WTC11 (cell line): ENCODE measurements at regions not wholly inside any gene's neighbourhood (a gene's known extent, or its start where the extent isn't known, plus 50 kb on each side); places are given as distances from the start of the nearest gene placed in this dataset.

Experiments
- ATAC-seq: fragments of 200-7000 bp; cut with Tn5 transposase; 2 replicates; pipeline ENCODE4 v1.10.0; 2021; ENCODE audit warnings: mild to moderate bottlenecking, moderate library complexity
- CTCF ChIA-PET: fragments of 300-600 bp; sonication (Branson Sonifier 250); formaldehyde crosslinking; loops from one replicate; lab custom pipeline; 2021; ENCODE audit warnings: antibody characterized with exemption; lab: Charles Lee
- POLR2A ChIA-PET: fragments of 350-600 bp; sonication (Branson Sonifier 250); formaldehyde crosslinking; loops from one replicate; lab custom pipeline; 2021; ENCODE audit warnings: antibody characterized with exemption; lab: Charles Lee
- DNase-seq: peaks from one replicate; pipeline ENCODE4 v3.0.0; 2021; ENCODE audit warnings: low spot score
- H3K27ac Mint-ChIP-seq: 2 replicates; pipeline ENCODE4 v1.8.0; 2021; ENCODE audit warnings: mixed read lengths
- H3K27me3 Mint-ChIP-seq: 2 replicates; pipeline ENCODE4 v1.8.0; 2021; ENCODE audit warnings: low read depth, mild to moderate bottlenecking, moderate library complexity, mixed read lengths
- H3K36me3 Mint-ChIP-seq: 2 replicates; pipeline ENCODE4 v1.8.0; 2021; ENCODE audit warnings: mixed read lengths
- H3K4me1 Mint-ChIP-seq: 2 replicates; pipeline ENCODE4 v1.8.0; 2022; ENCODE audit warnings: mixed read lengths
- H3K4me3 Mint-ChIP-seq: 2 replicates; pipeline ENCODE4 v1.8.0; 2021; ENCODE audit warnings: mild to moderate bottlenecking, moderate library complexity, mixed read lengths
- H3K9me3 Mint-ChIP-seq: 2 replicates; pipeline ENCODE4 v1.8.0; 2021; ENCODE audit warnings: mixed read lengths
- ATF1 ChIP-seq: sonication (generic); formaldehyde crosslinking; IDR thresholded peaks from 2 replicates; pipeline ENCODE4 v1.8.1; 2023; ENCODE audit warnings: mild to moderate bottlenecking, moderate library complexity, missing genetic modification reagents
- NR1H2 ChIP-seq: sonication (generic); formaldehyde crosslinking; IDR thresholded peaks from 2 replicates; pipeline ENCODE4 v1.9.0; 2021; ENCODE audit warnings: mild to moderate bottlenecking, moderate library complexity, missing genetic modification reagents
- RELA ChIP-seq: sonication (generic); formaldehyde crosslinking; IDR thresholded peaks from 2 replicates; pipeline ENCODE4 v1.8.1; 2022; ENCODE audit warnings: missing genetic modification reagents, mild to moderate bottlenecking, borderline replicate concordance
- ZNF138 ChIP-seq: sonication (generic); formaldehyde crosslinking; conservative IDR thresholded peaks from 2 replicates; pipeline ENCODE4 v1.8.1; 2022; ENCODE audit warnings: mild to moderate bottlenecking, moderate library complexity, missing genetic modification reagents
- ZNF219 ChIP-seq: sonication (generic); formaldehyde crosslinking; IDR thresholded peaks from 2 replicates; pipeline ENCODE4 v1.8.0; 2023; ENCODE audit warnings: missing genetic modification reagents, mild to moderate bottlenecking, borderline replicate concordance
- ZNF263 ChIP-seq: sonication (generic); formaldehyde crosslinking; IDR thresholded peaks from 2 replicates; pipeline ENCODE4 v1.8.1; 2022; ENCODE audit warnings: low read depth, mild to moderate bottlenecking, moderate library complexity, missing genetic modification reagents
- TF ChIP-seq, protein P1 (sequence below): sonication (generic); formaldehyde crosslinking; IDR thresholded peaks from 2 replicates; pipeline ENCODE4 v1.8.1; 2022; ENCODE audit warnings: mild to moderate bottlenecking, missing genetic modification reagents, moderate library complexity, borderline replicate concordance
- TF ChIP-seq, protein P2 (sequence below): fragments of 250-450 bp; sonication (Bioruptor Pico); conservative IDR thresholded peaks from 2 replicates; pipeline ENCODE4 v1.9.0; 2021; ENCODE audit warnings: mild to moderate bottlenecking
- TF ChIP-seq, protein P3 (sequence below): sonication (generic); formaldehyde crosslinking; conservative IDR thresholded peaks from 2 replicates; pipeline ENCODE4 v1.8.1; 2023; ENCODE audit warnings: mild to moderate bottlenecking, low read depth, missing genetic modification reagents, moderate library complexity
- TF ChIP-seq, protein P4 (sequence below): sonication (generic); formaldehyde crosslinking; IDR thresholded peaks from 2 replicates; pipeline ENCODE4 v1.8.0; 2022; ENCODE audit warnings: mild to moderate bottlenecking, missing genetic modification reagents
- TF ChIP-seq, protein P5 (sequence below): sonication (generic); formaldehyde crosslinking; IDR thresholded peaks from 2 replicates; pipeline ENCODE4 v1.8.0; 2022; ENCODE audit warnings: mild to moderate bottlenecking, missing genetic modification reagents
- TF ChIP-seq, protein P6 (sequence below): sonication (generic); formaldehyde crosslinking; IDR thresholded peaks from 2 replicates; pipeline ENCODE4 v1.8.0; 2022; ENCODE audit warnings: mild to moderate bottlenecking, missing genetic modification reagents
- TF ChIP-seq, protein P7 (sequence below): fragments of 250-450 bp; sonication (Bioruptor Pico); IDR thresholded peaks from 2 replicates; pipeline ENCODE4 v2.1.2; 2022; ENCODE audit warnings: mild to moderate bottlenecking, moderate library complexity
- TF ChIP-seq, protein P8 (sequence below): sonication (generic); formaldehyde crosslinking; IDR thresholded peaks from 2 replicates; pipeline ENCODE4 v1.8.1; 2023; ENCODE audit warnings: mild to moderate bottlenecking, missing genetic modification reagents
- TF ChIP-seq, protein P9 (sequence below): sonication (generic); formaldehyde crosslinking; IDR thresholded peaks from 2 replicates; pipeline ENCODE4 v1.8.1; 2023; ENCODE audit warnings: mild to moderate bottlenecking, missing genetic modification reagents, moderate library complexity
- TF ChIP-seq, protein P10 (sequence below): sonication (generic); formaldehyde crosslinking; IDR thresholded peaks from 2 replicates; pipeline ENCODE4 v1.8.1; 2023; ENCODE audit warnings: mild to moderate bottlenecking, missing genetic modification reagents, borderline replicate concordance

DNA sequence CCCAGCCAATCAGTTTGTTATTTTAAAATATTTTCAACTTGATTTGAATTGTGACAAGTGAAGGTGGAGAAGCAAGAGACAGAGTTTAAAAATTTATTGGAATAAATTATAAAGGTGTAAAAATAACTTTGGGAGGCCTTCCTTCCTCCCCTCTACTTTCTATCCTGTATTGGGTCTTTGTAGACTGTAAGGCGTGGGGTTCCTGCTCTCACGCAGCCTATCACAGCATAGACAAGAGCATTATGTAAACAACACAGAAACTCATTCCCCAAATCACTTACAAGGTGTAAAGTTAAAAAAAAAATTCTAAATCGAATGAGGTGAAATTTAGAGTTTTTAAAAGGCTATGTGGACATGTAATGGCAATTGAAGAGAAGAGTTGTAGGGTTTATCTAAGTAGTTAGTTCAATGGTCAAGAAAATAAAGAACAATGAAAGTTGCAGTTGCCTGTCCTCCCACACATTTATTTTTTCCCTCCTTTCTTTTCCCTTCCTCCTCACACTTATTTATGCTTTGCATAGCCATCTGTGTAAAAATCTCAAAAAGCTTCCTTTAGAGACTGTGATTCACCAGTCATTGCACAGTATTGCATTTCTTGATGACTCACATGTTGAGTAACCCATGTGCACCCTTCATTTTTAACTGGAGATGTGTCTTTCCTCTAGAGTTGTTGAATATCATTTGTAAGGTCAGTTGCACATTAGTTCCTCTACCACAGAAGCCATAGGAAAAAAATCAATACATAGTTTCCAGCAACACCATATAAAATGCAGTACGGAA lies 242.2 kb downstream of the PTPRC start (continued):
- no peak for TF ChIP-seq NR1H2 (CRISPR knock-in tag)
- no peak for TF ChIP-seq ZNF219 (CRISPR knock-in tag)
- TF ChIP-seq, protein P1, sequence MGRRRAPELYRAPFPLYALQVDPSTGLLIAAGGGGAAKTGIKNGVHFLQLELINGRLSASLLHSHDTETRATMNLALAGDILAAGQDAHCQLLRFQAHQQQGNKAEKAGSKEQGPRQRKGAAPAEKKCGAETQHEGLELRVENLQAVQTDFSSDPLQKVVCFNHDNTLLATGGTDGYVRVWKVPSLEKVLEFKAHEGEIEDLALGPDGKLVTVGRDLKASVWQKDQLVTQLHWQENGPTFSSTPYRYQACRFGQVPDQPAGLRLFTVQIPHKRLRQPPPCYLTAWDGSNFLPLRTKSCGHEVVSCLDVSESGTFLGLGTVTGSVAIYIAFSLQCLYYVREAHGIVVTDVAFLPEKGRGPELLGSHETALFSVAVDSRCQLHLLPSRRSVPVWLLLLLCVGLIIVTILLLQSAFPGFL, result no peak
- TF ChIP-seq ZNF138 (CRISPR knock-in tag), result no peak
- TF ChIP-seq, protein P2, sequence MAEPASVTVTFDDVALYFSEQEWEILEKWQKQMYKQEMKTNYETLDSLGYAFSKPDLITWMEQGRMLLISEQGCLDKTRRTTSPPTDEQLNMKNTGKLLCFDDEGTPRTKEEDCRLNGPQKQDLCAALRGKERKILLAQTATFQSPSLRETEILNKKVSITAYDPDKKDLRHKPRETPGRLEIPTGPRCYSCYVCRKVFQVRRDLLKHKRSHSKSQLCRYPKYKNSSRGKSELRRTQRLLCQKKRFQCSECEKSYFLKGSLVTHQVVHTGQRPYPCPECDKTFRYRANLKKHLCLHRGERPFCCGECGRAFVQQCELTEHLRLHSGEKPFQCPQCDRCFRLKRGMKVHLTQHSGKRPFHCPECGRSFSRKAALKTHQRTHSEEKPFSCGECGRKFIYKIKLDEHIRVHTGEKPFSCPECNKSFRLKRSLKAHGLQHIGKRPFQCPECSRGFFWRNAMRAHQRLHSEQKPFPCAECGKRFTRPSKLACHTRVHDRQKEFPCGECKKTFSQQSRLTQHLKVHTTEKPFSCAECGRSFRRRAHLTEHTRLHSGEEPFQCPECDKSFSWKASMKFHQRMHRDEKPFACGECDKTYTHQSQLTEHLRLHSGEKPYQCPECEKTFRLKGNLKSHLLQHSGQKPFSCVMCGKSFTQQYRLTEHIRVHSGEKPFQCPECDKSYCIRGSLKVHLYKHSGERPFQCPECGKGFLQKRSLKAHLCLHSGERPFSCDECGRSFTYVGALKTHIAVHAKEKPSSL, result no peak
- TF ChIP-seq, protein P3, sequence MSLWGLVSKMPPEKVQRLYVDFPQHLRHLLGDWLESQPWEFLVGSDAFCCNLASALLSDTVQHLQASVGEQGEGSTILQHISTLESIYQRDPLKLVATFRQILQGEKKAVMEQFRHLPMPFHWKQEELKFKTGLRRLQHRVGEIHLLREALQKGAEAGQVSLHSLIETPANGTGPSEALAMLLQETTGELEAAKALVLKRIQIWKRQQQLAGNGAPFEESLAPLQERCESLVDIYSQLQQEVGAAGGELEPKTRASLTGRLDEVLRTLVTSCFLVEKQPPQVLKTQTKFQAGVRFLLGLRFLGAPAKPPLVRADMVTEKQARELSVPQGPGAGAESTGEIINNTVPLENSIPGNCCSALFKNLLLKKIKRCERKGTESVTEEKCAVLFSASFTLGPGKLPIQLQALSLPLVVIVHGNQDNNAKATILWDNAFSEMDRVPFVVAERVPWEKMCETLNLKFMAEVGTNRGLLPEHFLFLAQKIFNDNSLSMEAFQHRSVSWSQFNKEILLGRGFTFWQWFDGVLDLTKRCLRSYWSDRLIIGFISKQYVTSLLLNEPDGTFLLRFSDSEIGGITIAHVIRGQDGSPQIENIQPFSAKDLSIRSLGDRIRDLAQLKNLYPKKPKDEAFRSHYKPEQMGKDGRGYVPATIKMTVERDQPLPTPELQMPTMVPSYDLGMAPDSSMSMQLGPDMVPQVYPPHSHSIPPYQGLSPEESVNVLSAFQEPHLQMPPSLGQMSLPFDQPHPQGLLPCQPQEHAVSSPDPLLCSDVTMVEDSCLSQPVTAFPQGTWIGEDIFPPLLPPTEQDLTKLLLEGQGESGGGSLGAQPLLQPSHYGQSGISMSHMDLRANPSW (CRISPR knock-in tag), result no peak
- TF ChIP-seq, protein P4, sequence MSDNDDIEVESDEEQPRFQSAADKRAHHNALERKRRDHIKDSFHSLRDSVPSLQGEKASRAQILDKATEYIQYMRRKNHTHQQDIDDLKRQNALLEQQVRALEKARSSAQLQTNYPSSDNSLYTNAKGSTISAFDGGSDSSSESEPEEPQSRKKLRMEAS, result no peak
- no peak for TF ChIP-seq ZNF263 (CRISPR knock-in tag)
- TF ChIP-seq, protein P5, sequence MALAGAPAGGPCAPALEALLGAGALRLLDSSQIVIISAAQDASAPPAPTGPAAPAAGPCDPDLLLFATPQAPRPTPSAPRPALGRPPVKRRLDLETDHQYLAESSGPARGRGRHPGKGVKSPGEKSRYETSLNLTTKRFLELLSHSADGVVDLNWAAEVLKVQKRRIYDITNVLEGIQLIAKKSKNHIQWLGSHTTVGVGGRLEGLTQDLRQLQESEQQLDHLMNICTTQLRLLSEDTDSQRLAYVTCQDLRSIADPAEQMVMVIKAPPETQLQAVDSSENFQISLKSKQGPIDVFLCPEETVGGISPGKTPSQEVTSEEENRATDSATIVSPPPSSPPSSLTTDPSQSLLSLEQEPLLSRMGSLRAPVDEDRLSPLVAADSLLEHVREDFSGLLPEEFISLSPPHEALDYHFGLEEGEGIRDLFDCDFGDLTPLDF, result no peak

DNA sequence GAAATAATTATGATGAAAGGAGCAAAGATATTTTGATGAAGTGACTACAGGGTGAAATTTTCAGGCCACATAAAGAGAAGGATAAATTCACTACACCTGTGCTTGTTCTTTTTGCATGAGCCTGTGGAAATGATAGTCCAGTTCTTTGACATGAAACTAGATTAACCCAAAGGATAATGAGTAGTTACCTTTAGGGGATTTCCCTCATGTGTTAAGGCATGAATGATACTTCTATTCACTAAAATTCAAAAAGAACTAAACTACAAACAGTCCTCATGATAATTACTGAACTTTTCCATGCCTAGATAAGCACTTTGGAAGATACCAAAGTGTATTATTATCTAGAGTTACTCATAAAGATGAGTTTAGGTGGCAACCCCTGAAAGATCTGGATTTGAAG lies 244.3 kb downstream of the PTPRC start:
- Mint-ChIP-seq H3K4me3 (no peak overlapping the region), H3K9me3 (no peaks in the 10 kb centered on the region), H3K27me3 (no peaks in the 10 kb centered on the region), H3K4me1 (no peaks in the 10 kb centered on the region), H3K27ac (no peak overlapping the region), H3K36me3 (no peaks in the 10 kb centered on the region)
- POLR2A ChIA-PET, result no interaction called here
- CTCF ChIA-PET, result no interaction called here
- DNase-seq (no peak), ATAC-seq (no peak)
- TF ChIP-seq, protein P6, sequence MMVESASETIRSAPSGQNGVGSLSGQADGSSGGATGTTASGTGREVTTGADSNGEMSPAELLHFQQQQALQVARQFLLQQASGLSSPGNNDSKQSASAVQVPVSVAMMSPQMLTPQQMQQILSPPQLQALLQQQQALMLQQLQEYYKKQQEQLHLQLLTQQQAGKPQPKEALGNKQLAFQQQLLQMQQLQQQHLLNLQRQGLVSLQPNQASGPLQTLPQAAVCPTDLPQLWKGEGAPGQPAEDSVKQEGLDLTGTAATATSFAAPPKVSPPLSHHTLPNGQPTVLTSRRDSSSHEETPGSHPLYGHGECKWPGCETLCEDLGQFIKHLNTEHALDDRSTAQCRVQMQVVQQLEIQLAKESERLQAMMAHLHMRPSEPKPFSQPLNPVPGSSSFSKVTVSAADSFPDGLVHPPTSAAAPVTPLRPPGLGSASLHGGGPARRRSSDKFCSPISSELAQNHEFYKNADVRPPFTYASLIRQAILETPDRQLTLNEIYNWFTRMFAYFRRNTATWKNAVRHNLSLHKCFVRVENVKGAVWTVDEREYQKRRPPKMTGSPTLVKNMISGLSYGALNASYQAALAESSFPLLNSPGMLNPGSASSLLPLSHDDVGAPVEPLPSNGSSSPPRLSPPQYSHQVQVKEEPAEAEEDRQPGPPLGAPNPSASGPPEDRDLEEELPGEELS (CRISPR knock-in tag), result no peak
- TF ChIP-seq, protein P7, sequence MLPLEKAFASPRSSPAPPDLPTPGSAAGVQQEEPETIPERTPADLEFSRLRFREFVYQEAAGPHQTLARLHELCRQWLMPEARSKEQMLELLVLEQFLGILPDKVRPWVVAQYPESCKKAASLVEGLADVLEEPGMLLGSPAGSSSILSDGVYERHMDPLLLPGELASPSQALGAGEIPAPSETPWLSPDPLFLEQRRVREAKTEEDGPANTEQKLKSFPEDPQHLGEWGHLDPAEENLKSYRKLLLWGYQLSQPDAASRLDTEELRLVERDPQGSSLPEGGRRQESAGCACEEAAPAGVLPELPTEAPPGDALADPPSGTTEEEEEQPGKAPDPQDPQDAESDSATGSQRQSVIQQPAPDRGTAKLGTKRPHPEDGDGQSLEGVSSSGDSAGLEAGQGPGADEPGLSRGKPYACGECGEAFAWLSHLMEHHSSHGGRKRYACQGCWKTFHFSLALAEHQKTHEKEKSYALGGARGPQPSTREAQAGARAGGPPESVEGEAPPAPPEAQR (CRISPR knock-in tag), result no peak
- TF ChIP-seq, protein P8, sequence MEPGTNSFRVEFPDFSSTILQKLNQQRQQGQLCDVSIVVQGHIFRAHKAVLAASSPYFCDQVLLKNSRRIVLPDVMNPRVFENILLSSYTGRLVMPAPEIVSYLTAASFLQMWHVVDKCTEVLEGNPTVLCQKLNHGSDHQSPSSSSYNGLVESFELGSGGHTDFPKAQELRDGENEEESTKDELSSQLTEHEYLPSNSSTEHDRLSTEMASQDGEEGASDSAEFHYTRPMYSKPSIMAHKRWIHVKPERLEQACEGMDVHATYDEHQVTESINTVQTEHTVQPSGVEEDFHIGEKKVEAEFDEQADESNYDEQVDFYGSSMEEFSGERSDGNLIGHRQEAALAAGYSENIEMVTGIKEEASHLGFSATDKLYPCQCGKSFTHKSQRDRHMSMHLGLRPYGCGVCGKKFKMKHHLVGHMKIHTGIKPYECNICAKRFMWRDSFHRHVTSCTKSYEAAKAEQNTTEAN (CRISPR knock-in tag), result no peak
- TF ChIP-seq, protein P9, sequence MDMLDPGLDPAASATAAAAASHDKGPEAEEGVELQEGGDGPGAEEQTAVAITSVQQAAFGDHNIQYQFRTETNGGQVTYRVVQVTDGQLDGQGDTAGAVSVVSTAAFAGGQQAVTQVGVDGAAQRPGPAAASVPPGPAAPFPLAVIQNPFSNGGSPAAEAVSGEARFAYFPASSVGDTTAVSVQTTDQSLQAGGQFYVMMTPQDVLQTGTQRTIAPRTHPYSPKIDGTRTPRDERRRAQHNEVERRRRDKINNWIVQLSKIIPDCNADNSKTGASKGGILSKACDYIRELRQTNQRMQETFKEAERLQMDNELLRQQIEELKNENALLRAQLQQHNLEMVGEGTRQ, result no peak
- TF ChIP-seq RELA (CRISPR knock-in tag), result no peak
- TF ChIP-seq ATF1 (CRISPR knock-in tag), result no peak
- TF ChIP-seq, protein P10, sequence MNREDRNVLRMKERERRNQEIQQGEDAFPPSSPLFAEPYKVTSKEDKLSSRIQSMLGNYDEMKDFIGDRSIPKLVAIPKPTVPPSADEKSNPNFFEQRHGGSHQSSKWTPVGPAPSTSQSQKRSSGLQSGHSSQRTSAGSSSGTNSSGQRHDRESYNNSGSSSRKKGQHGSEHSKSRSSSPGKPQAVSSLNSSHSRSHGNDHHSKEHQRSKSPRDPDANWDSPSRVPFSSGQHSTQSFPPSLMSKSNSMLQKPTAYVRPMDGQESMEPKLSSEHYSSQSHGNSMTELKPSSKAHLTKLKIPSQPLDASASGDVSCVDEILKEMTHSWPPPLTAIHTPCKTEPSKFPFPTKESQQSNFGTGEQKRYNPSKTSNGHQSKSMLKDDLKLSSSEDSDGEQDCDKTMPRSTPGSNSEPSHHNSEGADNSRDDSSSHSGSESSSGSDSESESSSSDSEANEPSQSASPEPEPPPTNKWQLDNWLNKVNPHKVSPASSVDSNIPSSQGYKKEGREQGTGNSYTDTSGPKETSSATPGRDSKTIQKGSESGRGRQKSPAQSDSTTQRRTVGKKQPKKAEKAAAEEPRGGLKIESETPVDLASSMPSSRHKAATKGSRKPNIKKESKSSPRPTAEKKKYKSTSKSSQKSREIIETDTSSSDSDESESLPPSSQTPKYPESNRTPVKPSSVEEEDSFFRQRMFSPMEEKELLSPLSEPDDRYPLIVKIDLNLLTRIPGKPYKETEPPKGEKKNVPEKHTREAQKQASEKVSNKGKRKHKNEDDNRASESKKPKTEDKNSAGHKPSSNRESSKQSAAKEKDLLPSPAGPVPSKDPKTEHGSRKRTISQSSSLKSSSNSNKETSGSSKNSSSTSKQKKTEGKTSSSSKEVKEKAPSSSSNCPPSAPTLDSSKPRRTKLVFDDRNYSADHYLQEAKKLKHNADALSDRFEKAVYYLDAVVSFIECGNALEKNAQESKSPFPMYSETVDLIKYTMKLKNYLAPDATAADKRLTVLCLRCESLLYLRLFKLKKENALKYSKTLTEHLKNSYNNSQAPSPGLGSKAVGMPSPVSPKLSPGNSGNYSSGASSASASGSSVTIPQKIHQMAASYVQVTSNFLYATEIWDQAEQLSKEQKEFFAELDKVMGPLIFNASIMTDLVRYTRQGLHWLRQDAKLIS (CRISPR knock-in tag), result no peak
